Activated CD8-positive, alpha-beta T cell treated with anti-CD3 and anti-CD28 coated beads for 36 hours (primary cell): ENCODE measurements at regions not wholly inside any gene's neighbourhood (a gene's known extent, or its start where the extent isn't known, plus 50 kb on each side); places are given as distances from the start of the nearest gene placed in this dataset.
"Not testable (repeated sequence)": the region's sequence is repeated elsewhere in the genome, so short reads cannot be mapped to it uniquely, and the experiment has no call there.

Experiments
- ATAC-seq: fragments of 200-7000 bp; cut with Tn5 transposase; one replicate; pipeline ENCODE4 v1.10.0; 2021; ENCODE audit warnings: mild to moderate bottlenecking, moderate library complexity
- CTCF ChIA-PET: fragments of 350-600 bp; sonication (Branson Sonifier 250); formaldehyde crosslinking; loops from one replicate; lab custom pipeline; 2021; ENCODE audit warnings: antibody characterized with exemption; lab: Charles Lee
- POLR2A ChIA-PET: fragments of 350-600 bp; sonication (Branson Sonifier 250); formaldehyde crosslinking; loops from one replicate; lab custom pipeline; 2021; ENCODE audit warnings: antibody characterized with exemption; lab: Charles Lee
- DNase-seq: peaks from one replicate; pipeline ENCODE4 v3.0.0-alpha.2; 2020
- H3K27ac Mint-ChIP-seq: one replicate; pipeline ENCODE4 v1.8.0; 2021; ENCODE audit warnings: mild to moderate bottlenecking, mixed read lengths
- H3K27me3 Mint-ChIP-seq: one replicate; pipeline ENCODE4 v1.8.0; 2021; ENCODE audit warnings: mixed read lengths
- H3K36me3 Mint-ChIP-seq: one replicate; pipeline ENCODE4 v1.8.0; 2021; ENCODE audit warnings: low read depth, mixed read lengths
- H3K4me1 Mint-ChIP-seq: one replicate; pipeline ENCODE4 v1.8.0; 2021; ENCODE audit warnings: low read depth, mixed read lengths
- H3K4me3 Mint-ChIP-seq: one replicate; pipeline ENCODE4 v1.8.0; 2021; ENCODE audit warnings: mild to moderate bottlenecking, moderate library complexity, mixed read lengths
- H3K9me3 Mint-ChIP-seq: one replicate; pipeline ENCODE4 v1.8.0; 2021; ENCODE audit warnings: mixed read lengths
- CTCF ChIP-seq: fragments of 200-600 bp; IDR thresholded peaks from one replicate; pipeline ENCODE4 v1.8.0; 2022; ENCODE audit warnings: antibody characterized with exemption, mild to moderate bottlenecking
- intact Hi-C: fragments of 100-400 bp; cut with micrococcal nuclease; formaldehyde crosslinking; loops from one replicate; pipeline ENCODE4 v1.10.0; 2022

GRCh38 chr5:176144508-176144907, 93.7 kb upstream of the SIMC1 start:
- DNase-seq (no peak), ATAC-seq (no peak)
- ChIA-PET CTCF (no interaction called here), POLR2A (no interaction called here)
- no peaks in the 10 kb centered on the region for H3K36me3 Mint-ChIP-seq
- peaks cover 12% of the 10 kb centered on the region for H3K9me3 Mint-ChIP-seq
- H3K4me3 Mint-ChIP-seq = no peak overlapping the region
- peaks cover 11% of the 10 kb centered on the region for H3K27me3 Mint-ChIP-seq
- intact Hi-C loops = no loop called here
- H3K4me1 Mint-ChIP-seq = peaks cover 6% of the 10 kb centered on the region
- TF ChIP-seq CTCF = no peak
- H3K27ac Mint-ChIP-seq = no peak overlapping the region

GRCh38 chr5:176149948-176150347, 88.3 kb upstream of the SIMC1 start:
- H3K36me3 Mint-ChIP-seq, H3K27ac Mint-ChIP-seq, H3K4me3 Mint-ChIP-seq, intact Hi-C loops, DNase-seq, ATAC-seq, H3K9me3 Mint-ChIP-seq, H3K27me3 Mint-ChIP-seq, POLR2A ChIA-PET, H3K4me1 Mint-ChIP-seq, CTCF ChIA-PET: not testable (repeated sequence)

- intact Hi-C loops = no loop called here
- Mint-ChIP-seq H3K36me3 (no peaks in the 10 kb centered on the region), H3K27me3 (peaks cover 7% of the 10 kb centered on the region), H3K27ac (no peak overlapping the region), H3K4me1 (no peaks in the 10 kb centered on the region), H3K4me3 (no peak overlapping the region), H3K9me3 (no peaks in the 10 kb centered on the region)
- ATAC-seq = no peak
- DNase-seq = no peak
- CTCF ChIA-PET = interaction anchor here (1.4 kb wide), 1 partner anchor 8 kb away, joined by 3 read pairs; no protein-coding TSS in a partner anchor
- POLR2A ChIA-PET = interaction anchor here (0.9 kb wide), 1 partner anchor 20 kb away, joined by 3 read pairs; no protein-coding TSS in a partner anchor
- no peak for TF ChIP-seq CTCF
Observed at GRCh38 chr5:176151281-176151680, 86.9 kb upstream of the SIMC1 start.

GRCh38 chr5:176152191-176152929, 85.9 kb upstream of the SIMC1 start:
- H3K4me1 Mint-ChIP-seq = no peaks in the 10 kb centered on the region
- H3K36me3 Mint-ChIP-seq = no peaks in the 10 kb centered on the region
- H3K27me3 Mint-ChIP-seq = peaks cover 7% of the 10 kb centered on the region
- TF ChIP-seq CTCF = no peak
- H3K4me3 Mint-ChIP-seq = no peak overlapping the region
- ATAC-seq (no peak), DNase-seq (no peak)
- ChIA-PET CTCF (interaction anchor here (1.0 to 1.4 kb wide), 2 partner anchors 9 to 29 kb away, joined by 3 read pairs; no protein-coding TSS in a partner anchor), POLR2A (interaction anchor here (0.9 kb wide), 1 partner anchor 19 kb away, joined by 3 read pairs; no protein-coding TSS in a partner anchor)
- intact Hi-C loops = no loop called here
- H3K27ac Mint-ChIP-seq = no peak overlapping the region
- H3K9me3 Mint-ChIP-seq = no peaks in the 10 kb centered on the region

GRCh38 chr5:176152930-176153311, 85.3 kb upstream of the SIMC1 start:
- Mint-ChIP-seq H3K4me1 (no peaks in the 10 kb centered on the region), H3K27ac (no peak overlapping the region), H3K36me3 (no peaks in the 10 kb centered on the region), H3K9me3 (no peaks in the 10 kb centered on the region), H3K4me3 (no peak overlapping the region), H3K27me3 (peaks cover 7% of the 10 kb centered on the region)
- TF ChIP-seq CTCF = no peak
- ChIA-PET POLR2A (interaction anchor here (0.6 kb wide), 1 partner anchor 292 kb away, joined by 3 read pairs; no protein-coding TSS in a partner anchor), CTCF (interaction anchor here (1.4 kb wide), 1 partner anchor 9 kb away, joined by 3 read pairs; no protein-coding TSS in a partner anchor)
- intact Hi-C loops = no loop called here
- no peak for DNase-seq
- ATAC-seq = no peak
